Aorta (tissue), 5 donors: ENCODE measurements at regions not wholly inside any gene's neighbourhood (a gene's known extent, or its start where the extent isn't known, plus 50 kb on each side); places are given as distances from the start of the nearest gene placed in this dataset.

ENCODE experiments used
- ATAC-seq: fragments of 200-7000 bp; cut with Tn5 transposase; one replicate; pipeline ENCODE4 v1.9.1; 2022; ENCODE audit warnings: moderate library complexity; ENCODE audit not compliant: low FRiP score
- DNase-seq, 2 donors: peaks; one replicate each; pipeline ENCODE4 v3.0.0-alpha.2; 2020
- H3K27ac ChIP-seq, 2 donors: one replicate each; pipeline ENCODE4 v1.5.1; 2013; ENCODE audit warnings: low read length in 2 of 2, mild to moderate bottlenecking in 2 of 2, moderate library complexity in 2 of 2, control low read depth in 1 of 2, inconsistent platforms in 1 of 2, low read depth in 1 of 2
- H3K27me3 ChIP-seq, 2 donors: one replicate each; pipeline ENCODE4 v1.6.1; 2013; ENCODE audit warnings: control low read depth in 1 of 2, low read length in 1 of 2, mild to moderate bottlenecking in 1 of 2, moderate library complexity in 1 of 2; ENCODE audit not compliant: insufficient read depth in 2 of 2, control insufficient read depth in 1 of 2
- H3K36me3 ChIP-seq, 2 donors: one replicate each; pipeline ENCODE4 v1.6.1; 2013; ENCODE audit warnings: control low read depth in 1 of 2, low read length in 1 of 2, mild to moderate bottlenecking in 1 of 2; ENCODE audit not compliant: insufficient read depth in 2 of 2, control insufficient read depth in 1 of 2
- H3K4me1 ChIP-seq, 2 donors: one replicate each; pipeline ENCODE4 v1.6.1; 2013; ENCODE audit warnings: low read length in 2 of 2, control low read depth in 1 of 2, mild to moderate bottlenecking in 1 of 2, moderate library complexity in 1 of 2; ENCODE audit not compliant: insufficient read depth in 2 of 2, control insufficient read depth in 1 of 2
- H3K4me3 ChIP-seq, 2 donors: one replicate each; pipeline ENCODE4 v1.5.1; 2013; ENCODE audit warnings: low read length in 2 of 2, control low read depth in 1 of 2, mild to moderate bottlenecking in 1 of 2
- H3K9me3 ChIP-seq: one replicate; pipeline ENCODE4 v1.6.1; 2013; ENCODE audit warnings: mild to moderate bottlenecking, low read length; ENCODE audit not compliant: control insufficient read depth
- WGBS, 2 donors: extraction: QIAGEN DNeasy Blood & Tissue Kit; methylation state at CpG; one replicate each; pipeline ENCODE4 v1.1.7; 2013; 5-methylcytosine and 5-hydroxymethylcytosine counted together
- intact Hi-C, 2 donors: fragments of 100-400 bp; cut with DNase I; formaldehyde crosslinking; loops; one replicate each; pipeline versions ENCODE4 v1.14.2 to v1.15.0; 2022
- donor health status: healthy with polysubstance abuse.
- donor health status: Bipolar disorder and iron deficiency.
- donor health status: DM: no; HTN: no; CAD: no.
- donor health status: DM: no; HTN: no; CAD: no.
- donor health status: DM: yes; HTN: yes; CAD: no.

- no peaks in the 10 kb centered on the region for H3K36me3 ChIP-seq
- H3K27me3 ChIP-seq, result no peaks in the 10 kb centered on the region
- H3K4me3 ChIP-seq, result no peak overlapping the region
- intact Hi-C loops, result loop anchor here (5.0 to 10.0 kb wide), 2 partner anchors 240 to 243 kb away; no protein-coding TSS in a partner anchor
- H3K27ac ChIP-seq, result no peak overlapping the region
- 89% methylated on average over 10 of the region's 10 CpGs for WGBS, 2 donors
- ATAC-seq, result no peak
- no peaks in the 10 kb centered on the region for H3K9me3 ChIP-seq
- H3K4me1 ChIP-seq, result no peaks in the 10 kb centered on the region
- no peak for DNase-seq
These were observed 100.5 kb upstream of the THSD7B start for GRCh38 chr2:136664713-136665405.

GRCh38 chr2:136658201-136658600 is 107.1 kb upstream of the THSD7B start:
- intact Hi-C loops, result loop anchor here in 1 of 2 donors (10.0 kb wide), 1 partner anchor 107 kb away; the partner anchor contains the start of gene THSD7B
- Histone ChIP-seq H3K27me3 (no peaks in the 10 kb centered on the region), H3K27ac (no peak overlapping the region), H3K4me1 (peaks cover 0 to under 1% of the 10 kb centered on the region in 2 donors), H3K36me3 (no peaks in the 10 kb centered on the region), H3K9me3 (no peaks in the 10 kb centered on the region), H3K4me3 (no peak overlapping the region)
- ATAC-seq (no peak), DNase-seq (no peak)
- WGBS, 2 donors, result 95 to 100% methylated on average over 1 of the region's 1 CpG

DNA sequence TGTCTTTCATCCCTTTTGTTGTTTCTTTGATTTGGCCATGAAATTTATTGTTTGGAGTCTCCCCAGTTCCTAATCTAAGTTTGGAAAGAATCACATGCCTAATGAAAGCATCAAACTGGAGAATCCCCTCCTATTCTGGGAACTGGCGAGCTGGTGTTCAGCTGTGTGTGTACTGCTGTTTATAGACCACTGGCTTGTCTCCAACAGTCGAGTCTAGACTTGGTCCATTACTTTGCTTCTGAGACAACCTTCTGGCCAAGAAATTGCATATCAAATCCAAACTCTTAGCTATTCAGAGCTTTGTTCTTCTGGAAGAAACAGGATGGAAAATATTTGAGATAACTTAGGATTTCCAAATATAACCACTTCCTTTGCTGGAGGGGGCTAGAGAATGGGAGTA is 111.5 kb upstream of the THSD7B start:
- H3K27me3 ChIP-seq, result no peaks in the 10 kb centered on the region
- H3K27ac ChIP-seq, result no peak overlapping the region
- no peaks in the 10 kb centered on the region for H3K9me3 ChIP-seq
- WGBS, 2 donors, result 0 to 4% methylated on average over 2 of the region's 2 CpGs
- peaks cover 3 to 7% of the 10 kb centered on the region in 2 donors for H3K4me1 ChIP-seq
- H3K4me3 ChIP-seq, result no peak overlapping the region
- H3K36me3 ChIP-seq, result no peaks in the 10 kb centered on the region
- intact Hi-C loops, result loop anchor here in 1 of 2 donors (10.0 kb wide), 1 partner anchor 111 kb away; the partner anchor contains the start of gene THSD7B
- ATAC-seq, result peak; percentile 89
- DNase-seq, result peak in 1 of 2 donors; percentile 69

- intact Hi-C loops, result loop anchor here in 1 of 2 donors (10.0 kb wide), 1 partner anchor 113 kb away; the partner anchor contains the start of gene THSD7B
- H3K36me3 ChIP-seq, result no peaks in the 10 kb centered on the region
- no peak overlapping the region for H3K27ac ChIP-seq
- 48 to 53% methylated on average over 3 of the region's 3 CpGs for WGBS, 2 donors
- H3K27me3 ChIP-seq, result no peaks in the 10 kb centered on the region
- peaks cover 3 to 7% of the 10 kb centered on the region in 2 donors for H3K4me1 ChIP-seq
- no peaks in the 10 kb centered on the region for H3K9me3 ChIP-seq
- ATAC-seq (no peak), DNase-seq (no peak)
- no peak overlapping the region for H3K4me3 ChIP-seq
These were observed 113.8 kb upstream of the THSD7B start for GRCh38 chr2:136651456-136652010.

- no peaks in the 10 kb centered on the region for H3K36me3 ChIP-seq
- H3K27ac ChIP-seq, result no peak overlapping the region
- intact Hi-C loops, result no loop called here
- peaks cover 3 to 11% of the 10 kb centered on the region in 2 donors for H3K4me1 ChIP-seq
- 98 to 100% methylated on average over 1 of the region's 1 CpG for WGBS, 2 donors
- no peak for ATAC-seq
- H3K27me3 ChIP-seq, result no peaks in the 10 kb centered on the region
- no peak for DNase-seq
- no peak overlapping the region for H3K4me3 ChIP-seq
- no peaks in the 10 kb centered on the region for H3K9me3 ChIP-seq
These were observed 118.3 kb upstream of the THSD7B start for GRCh38 chr2:136647039-136647438.

GRCh38 chr2:136645236-136645828 is 120.0 kb upstream of the THSD7B start:
- Histone ChIP-seq H3K4me3 (no peak overlapping the region), H3K27me3 (no peaks in the 10 kb centered on the region), H3K9me3 (no peaks in the 10 kb centered on the region), H3K4me1 (peaks cover 0 to 8% of the 10 kb centered on the region in 2 donors), H3K27ac (no peak overlapping the region), H3K36me3 (no peaks in the 10 kb centered on the region)
- no peak for ATAC-seq
- intact Hi-C loops, result no loop called here
- WGBS, 2 donors, result 2 to 6% methylated on average over 3 of the region's 3 CpGs
- no peak for DNase-seq

GRCh38 chr2:136639651-136640050 is 125.7 kb upstream of the THSD7B start:
- intact Hi-C loops, result loop anchor here in 1 of 2 donors (10.0 kb wide), 1 partner anchor 595 kb away; no protein-coding TSS in a partner anchor
- ATAC-seq, result no peak

DNA sequence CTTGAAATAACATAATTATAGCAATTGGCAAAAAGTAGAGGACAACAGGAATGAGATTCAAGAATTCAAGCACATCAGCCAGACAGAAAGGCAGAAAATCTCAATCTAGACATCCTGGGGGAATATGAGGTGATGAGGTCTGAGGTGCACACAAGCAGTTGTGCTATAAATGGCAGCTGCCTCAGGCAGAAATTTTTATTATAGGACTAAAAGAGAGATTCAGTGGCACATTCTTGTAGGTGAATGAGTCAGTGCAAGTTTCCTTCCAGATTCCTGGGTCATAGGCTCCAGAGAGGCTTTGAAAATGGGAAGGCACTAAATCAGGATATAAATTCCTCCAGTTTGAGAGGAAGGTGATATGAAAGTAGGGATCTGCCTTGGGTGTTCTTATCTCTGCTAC is 127.2 kb upstream of the THSD7B start:
- DNase-seq (no peak), ATAC-seq (no peak)
- H3K4me1 ChIP-seq, result peaks cover 0 to 11% of the 10 kb centered on the region in 2 donors
- H3K9me3 ChIP-seq, result no peaks in the 10 kb centered on the region
- no peaks in the 10 kb centered on the region for H3K36me3 ChIP-seq
- H3K27me3 ChIP-seq, result no peaks in the 10 kb centered on the region
- intact Hi-C loops, result loop anchor here in 1 of 2 donors (10.0 kb wide), 1 partner anchor 597 kb away; no protein-coding TSS in a partner anchor
- H3K27ac ChIP-seq, result no peak overlapping the region
- H3K4me3 ChIP-seq, result no peak overlapping the region

More at GRCh38 chr2:136639651-136640050, 125.7 kb upstream of the THSD7B start:
- Histone ChIP-seq H3K27ac (no peak overlapping the region), H3K9me3 (no peaks in the 10 kb centered on the region), H3K27me3 (no peaks in the 10 kb centered on the region), H3K36me3 (no peaks in the 10 kb centered on the region), H3K4me3 (no peak overlapping the region), H3K4me1 (peaks cover 0 to 11% of the 10 kb centered on the region in 2 donors)
- no peak for DNase-seq
- WGBS, 2 donors, result 97 to 98% methylated on average over 15 of the region's 15 CpGs
